DND-41 (cell line): ENCODE measurements at regions not wholly inside any gene's neighbourhood (a gene's known extent, or its start where the extent isn't known, plus 50 kb on each side); places are given as distances from the start of the nearest gene placed in this dataset.

Experiments used
- ATAC-seq: fragments of 200-7000 bp; cut with Tn5 transposase; 3 replicates; pipeline ENCODE4 v1.9.1; 2021; ENCODE audit warnings: low read depth; ENCODE audit not compliant: insufficient read depth
- DNase-seq: peaks from one replicate; pipeline ENCODE4 v3.0.0-alpha.2; 2020
- H2AFZ ChIP-seq: 2 replicates; pipeline ENCODE4 v1.6.0; 2012; ENCODE audit warnings: low read depth, low read length
- H3K27ac ChIP-seq: 2 replicates; pipeline ENCODE4 v1.5.1; 2012; ENCODE audit warnings: low read length, inconsistent platforms
- H3K27me3 ChIP-seq: fragments of 200-600 bp; sonication (generic); 2 replicates; pipeline ENCODE4 v1.6.0; 2012; ENCODE audit warnings: low read length, mild to moderate bottlenecking, inconsistent platforms; ENCODE audit not compliant: insufficient read depth, poor library complexity
- H3K36me3 ChIP-seq: 2 replicates; pipeline ENCODE4 v1.5.1; 2012; ENCODE audit warnings: low read length, inconsistent platforms; ENCODE audit not compliant: insufficient read depth
- H3K4me1 ChIP-seq: 2 replicates; pipeline ENCODE4 v1.5.1; 2012; ENCODE audit warnings: mild to moderate bottlenecking, low read length; ENCODE audit not compliant: insufficient read depth
- H3K4me2 ChIP-seq: 2 replicates; pipeline ENCODE4 v1.6.0; 2012; ENCODE audit warnings: mild to moderate bottlenecking, moderate library complexity, low read length, inconsistent platforms; ENCODE audit not compliant: insufficient read depth
- H3K4me3 ChIP-seq, 2 experiments: fragments of 200-600 bp in 1 of 2; shearing (Covaris generic) in 1 of 2; 2 replicates each; pipeline ENCODE4 v1.5.1; 2012 to 2016; ENCODE audit warnings: inconsistent platforms in 2 of 2, low read length in 2 of 2, mild to moderate bottlenecking in 2 of 2, low read depth in 1 of 2, moderate library complexity in 1 of 2
- H3K79me2 ChIP-seq: 2 replicates; pipeline ENCODE4 v1.6.0; 2012; ENCODE audit warnings: low read length, inconsistent platforms; ENCODE audit not compliant: insufficient read depth
- H3K9ac ChIP-seq: 2 replicates; pipeline ENCODE4 v1.6.0; 2012; ENCODE audit warnings: low read depth, mild to moderate bottlenecking, inconsistent platforms, low read length, moderate library complexity
- H3K9me3 ChIP-seq: 2 replicates; pipeline ENCODE4 v1.5.1; 2012; ENCODE audit warnings: low read length, moderate library complexity, mild to moderate bottlenecking, inconsistent platforms; ENCODE audit not compliant: insufficient read depth, severe bottlenecking
- H4K20me1 ChIP-seq: 2 replicates; pipeline ENCODE4 v1.6.0; 2012; ENCODE audit warnings: low read length; ENCODE audit not compliant: insufficient read depth
- EZH2 ChIP-seq: IDR thresholded peaks from 3 replicates; pipeline ENCODE4 v1.6.1; 2012; ENCODE audit warnings: borderline replicate concordance, low read depth, mild to moderate bottlenecking, moderate library complexity, low read length, inconsistent platforms; ENCODE audit not compliant: severe bottlenecking
- TF ChIP-seq, protein P1 (sequence below): IDR thresholded peaks from 2 replicates; pipeline ENCODE4 v1.5.1; 2012; ENCODE audit warnings: borderline replicate concordance, low read length, moderate library complexity, mild to moderate bottlenecking; ENCODE audit not compliant: poor library complexity, severe bottlenecking; ENCODE audit errors: extremely low read depth

DNA sequence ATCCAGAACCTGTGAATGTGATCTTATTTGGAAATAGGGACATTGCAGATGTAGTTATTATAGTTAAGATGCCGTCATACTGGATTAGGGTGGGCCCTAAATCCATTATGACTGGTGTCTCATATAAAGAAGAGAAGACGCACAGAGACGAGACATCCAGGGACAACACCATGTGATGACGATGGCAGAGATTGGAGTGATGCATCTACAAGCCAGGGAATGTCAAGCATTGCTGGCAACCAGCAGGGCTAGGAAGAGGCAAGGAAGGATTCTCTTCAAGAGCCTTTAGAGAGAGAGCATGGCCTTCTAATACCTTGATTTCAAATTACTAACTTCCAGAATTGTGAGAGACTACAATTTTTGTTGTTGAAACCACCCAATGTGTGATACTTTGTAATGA, 345.8 kb downstream of the PTEN start:
- ATAC-seq = no peak

DNA sequence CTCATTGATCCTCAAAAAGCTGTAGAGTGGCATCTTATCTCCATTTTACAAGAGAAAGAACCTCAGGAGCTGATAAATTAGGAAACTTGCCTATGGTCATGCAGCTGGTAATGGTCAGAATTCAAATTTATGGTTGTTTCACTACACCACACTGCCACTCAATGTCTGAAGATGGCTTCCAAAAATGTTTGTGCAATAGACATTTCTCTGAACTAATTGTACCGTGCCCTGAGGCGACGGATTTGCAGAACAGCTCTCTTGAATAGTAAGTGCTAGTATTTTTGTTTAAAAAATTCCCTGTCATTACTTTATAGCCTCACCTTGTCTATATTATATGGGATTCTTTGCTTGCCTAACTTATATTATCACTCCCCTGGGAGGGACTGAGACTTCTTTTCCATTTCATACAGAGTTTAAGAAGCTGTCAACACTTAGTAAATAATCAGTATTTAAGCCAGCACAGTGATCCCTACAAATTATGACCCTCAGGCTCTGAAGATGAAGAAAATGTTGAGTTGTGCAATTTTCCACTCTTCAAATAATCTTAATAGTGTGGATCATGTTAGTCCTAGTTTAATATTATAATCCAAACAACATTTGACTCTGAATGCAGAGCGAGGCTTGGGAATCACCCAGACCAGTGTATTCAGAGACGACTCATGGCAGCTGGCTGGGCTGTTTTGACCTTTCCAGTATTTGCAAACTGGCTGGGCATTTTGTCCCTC, 346.6 kb downstream of the PTEN start:
- Histone ChIP-seq H3K9me3 (no peaks in the 10 kb centered on the region), H3K4me1 (no peaks in the 10 kb centered on the region), H3K27ac (no peak overlapping the region), H3K79me2 (no peaks in the 10 kb centered on the region), H3K36me3 (no peaks in the 10 kb centered on the region), H2AFZ (no peak overlapping the region), H3K4me2 (no peak overlapping the region), H3K4me3 (no peak overlapping the region), H4K20me1 (no peaks in the 10 kb centered on the region), H3K9ac (no peak overlapping the region), H3K27me3 (no peaks in the 10 kb centered on the region)
- DNase-seq (no peak), ATAC-seq (no peak)
- TF ChIP-seq EZH2 = no peak
- TF ChIP-seq, protein P1, sequence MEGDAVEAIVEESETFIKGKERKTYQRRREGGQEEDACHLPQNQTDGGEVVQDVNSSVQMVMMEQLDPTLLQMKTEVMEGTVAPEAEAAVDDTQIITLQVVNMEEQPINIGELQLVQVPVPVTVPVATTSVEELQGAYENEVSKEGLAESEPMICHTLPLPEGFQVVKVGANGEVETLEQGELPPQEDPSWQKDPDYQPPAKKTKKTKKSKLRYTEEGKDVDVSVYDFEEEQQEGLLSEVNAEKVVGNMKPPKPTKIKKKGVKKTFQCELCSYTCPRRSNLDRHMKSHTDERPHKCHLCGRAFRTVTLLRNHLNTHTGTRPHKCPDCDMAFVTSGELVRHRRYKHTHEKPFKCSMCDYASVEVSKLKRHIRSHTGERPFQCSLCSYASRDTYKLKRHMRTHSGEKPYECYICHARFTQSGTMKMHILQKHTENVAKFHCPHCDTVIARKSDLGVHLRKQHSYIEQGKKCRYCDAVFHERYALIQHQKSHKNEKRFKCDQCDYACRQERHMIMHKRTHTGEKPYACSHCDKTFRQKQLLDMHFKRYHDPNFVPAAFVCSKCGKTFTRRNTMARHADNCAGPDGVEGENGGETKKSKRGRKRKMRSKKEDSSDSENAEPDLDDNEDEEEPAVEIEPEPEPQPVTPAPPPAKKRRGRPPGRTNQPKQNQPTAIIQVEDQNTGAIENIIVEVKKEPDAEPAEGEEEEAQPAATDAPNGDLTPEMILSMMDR = no peak

More for the DNA sequence above, 345.8 kb downstream of the PTEN start:
- no peaks in the 10 kb centered on the region for H3K27me3 ChIP-seq
- H3K9me3 ChIP-seq = no peaks in the 10 kb centered on the region
- DNase-seq = no peak
- no peak overlapping the region for H2AFZ ChIP-seq
- H3K9ac ChIP-seq = no peak overlapping the region
- no peak for TF ChIP-seq EZH2
- TF ChIP-seq, protein P1 = no peak
- H3K4me1 ChIP-seq = no peaks in the 10 kb centered on the region
- H3K36me3 ChIP-seq = no peaks in the 10 kb centered on the region
- H3K79me2 ChIP-seq = no peaks in the 10 kb centered on the region
- H3K4me3 ChIP-seq = no peak overlapping the region
- H3K4me2 ChIP-seq = no peak overlapping the region
- no peaks in the 10 kb centered on the region for H4K20me1 ChIP-seq
- no peak overlapping the region for H3K27ac ChIP-seq

DNA sequence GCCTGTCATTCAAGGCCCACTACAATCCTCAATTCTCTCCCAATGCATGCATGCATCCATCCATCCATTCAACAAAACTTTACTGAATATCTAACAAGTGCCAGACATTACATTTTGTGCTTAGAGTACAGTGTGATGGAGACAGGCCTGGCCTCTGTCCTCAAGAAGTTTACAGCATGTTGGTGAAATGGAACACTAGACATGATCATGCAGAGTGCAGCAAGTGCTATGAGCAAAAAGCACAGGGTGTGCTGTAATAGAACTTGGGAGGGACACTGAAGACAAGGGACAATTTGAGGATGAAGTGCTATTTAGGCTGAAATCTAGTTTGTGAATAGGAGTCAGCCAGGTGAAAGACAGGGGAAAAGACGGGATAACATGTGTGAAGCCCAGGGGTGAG, 347.8 kb downstream of the PTEN start:
- Histone ChIP-seq H3K27ac (no peak overlapping the region), H3K4me1 (no peaks in the 10 kb centered on the region), H2AFZ (no peak overlapping the region), H3K4me2 (no peak overlapping the region), H3K79me2 (no peaks in the 10 kb centered on the region), H3K9ac (no peak overlapping the region), H3K36me3 (no peaks in the 10 kb centered on the region), H4K20me1 (no peaks in the 10 kb centered on the region), H3K9me3 (no peaks in the 10 kb centered on the region), H3K4me3 (no peak overlapping the region), H3K27me3 (no peaks in the 10 kb centered on the region)
- ATAC-seq = no peak
- TF ChIP-seq, protein P1 = no peak
- TF ChIP-seq EZH2 = no peak
- DNase-seq = no peak
